Frontal cortex (tissue), 3 donors: ENCODE measurements at regions not wholly inside any gene's neighbourhood (a gene's known extent, or its start where the extent isn't known, plus 50 kb on each side); places are given as distances from the start of the nearest gene placed in this dataset.
A peak's percentile ranks its signal among the peaks of the same experiment; 100 is the strongest.

ENCODE experiments used
- DNase-seq, 2 donors: peaks; one replicate each; pipeline ENCODE4 v3.0.0; 2012; ENCODE audit warnings: low spot score in 2 of 2
- FAIRE-seq: peaks from 2 replicates; lab custom pipeline; 2012; peaks lifted over from hg19 to GRCh38; lab: Jason Lieb, UNC
- donor health status: control.
- donor health status: control.
- donor health status: control.

DNA sequence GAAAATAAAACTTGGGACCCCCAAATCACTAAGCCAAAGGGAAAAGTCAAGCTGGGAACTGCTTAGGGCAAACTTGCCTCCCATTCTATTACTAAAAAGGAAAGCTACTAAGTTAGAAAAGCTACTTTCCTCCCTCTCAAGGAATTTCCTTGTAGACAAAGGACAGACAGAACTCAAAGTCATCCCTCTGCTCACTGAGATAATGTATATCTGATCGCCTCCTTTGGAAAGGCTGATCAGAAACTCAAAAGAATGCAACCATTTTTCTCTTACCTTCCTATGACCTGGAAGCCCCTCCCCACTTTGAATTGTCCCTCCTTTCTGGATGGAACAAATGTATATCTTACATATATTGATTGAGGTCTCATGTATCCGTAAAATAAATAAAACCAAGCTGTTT, 190.5 kb upstream of the DCN start:
- no peak for DNase-seq
- FAIRE-seq, result no peak

DNA sequence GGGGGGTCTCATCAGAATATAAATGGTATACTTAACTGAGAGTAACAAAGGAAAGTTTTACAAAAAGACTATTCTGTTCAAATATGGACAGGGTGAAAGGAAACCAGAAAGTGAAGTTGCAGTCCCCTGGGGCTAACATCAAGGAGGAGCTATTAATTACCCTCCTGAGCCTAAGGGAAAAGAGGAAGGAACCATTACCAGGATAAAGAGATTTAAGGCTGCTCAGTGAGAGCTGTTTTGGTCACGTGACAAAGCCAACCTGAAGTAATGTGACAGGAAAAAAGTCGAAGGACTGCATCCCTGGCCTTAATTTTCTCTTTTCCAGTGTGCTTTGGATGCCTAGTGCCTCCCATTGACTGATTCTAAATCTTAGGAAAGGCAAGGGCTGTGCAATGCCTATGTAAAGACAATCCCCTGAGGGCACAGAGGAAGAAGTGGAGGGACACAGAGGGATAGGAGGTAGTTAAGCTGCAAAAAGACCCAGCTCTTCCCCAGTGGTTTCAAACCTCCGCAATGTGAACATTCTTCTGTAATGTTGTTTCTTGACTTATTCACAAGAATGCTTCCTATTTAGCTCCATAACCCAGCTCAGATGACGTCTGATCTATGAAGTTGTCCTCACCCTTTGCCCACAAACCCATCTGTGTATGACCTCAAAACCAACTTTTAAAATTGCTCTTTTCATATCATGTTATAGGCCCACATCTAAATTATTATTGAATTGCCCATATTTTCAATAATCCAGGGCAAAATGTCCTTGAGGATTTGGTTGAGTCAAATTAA, 187.7 kb upstream of the DCN start:
- DNase-seq, result no peak

DNA sequence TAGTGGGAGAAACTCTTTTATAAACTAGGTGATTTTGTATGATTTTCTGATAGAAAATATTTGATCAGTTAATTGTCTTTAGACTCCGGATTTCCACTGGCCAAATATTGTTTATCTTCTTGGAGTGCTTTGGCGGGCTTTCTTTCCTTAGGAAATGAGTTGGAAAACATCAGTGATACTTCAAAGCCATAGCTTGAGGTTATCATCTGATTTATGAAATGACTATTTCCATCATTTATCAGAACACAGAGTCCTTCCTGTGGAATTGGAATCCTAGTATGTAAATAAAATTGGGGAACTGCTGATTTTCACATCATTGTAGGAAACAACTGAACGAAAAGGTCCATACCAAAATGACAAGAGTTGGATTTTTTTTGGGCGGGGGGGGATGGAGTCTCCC, 186.0 kb upstream of the DCN start:
- FAIRE-seq (no peak), DNase-seq (no peak)

More for the DNA sequence above, 187.7 kb upstream of the DCN start:
- no peak for FAIRE-seq

DNA sequence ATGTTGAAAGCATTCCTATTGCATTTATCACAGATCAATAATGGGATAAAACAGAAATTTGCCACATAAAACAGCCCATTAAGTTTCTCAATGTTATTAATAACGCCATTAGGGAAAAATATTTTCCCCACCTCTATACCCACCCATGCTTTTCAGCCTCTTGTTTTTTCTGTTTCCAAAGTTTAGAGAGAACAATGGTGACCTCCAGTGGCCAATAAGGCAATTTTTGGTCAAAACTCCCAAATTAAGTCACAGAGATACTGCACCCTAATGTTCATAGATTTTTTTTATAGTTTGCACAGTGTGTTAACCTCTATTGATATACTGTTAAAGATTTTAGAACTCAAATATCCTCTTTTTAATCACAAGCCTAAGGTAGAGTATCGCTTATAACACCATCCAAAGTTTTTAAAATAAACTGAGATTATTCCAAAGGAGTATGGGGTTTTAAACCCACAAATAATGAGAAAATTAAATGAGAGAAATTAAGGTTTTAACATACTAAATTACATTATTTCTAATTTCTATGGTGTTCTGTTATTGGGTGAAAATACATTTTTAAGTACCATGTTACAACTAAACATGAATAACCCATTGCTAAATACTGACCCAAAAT, 184.7 kb upstream of the DCN start:
- DNase-seq (no peak), FAIRE-seq (peak; percentile 30)

DNA sequence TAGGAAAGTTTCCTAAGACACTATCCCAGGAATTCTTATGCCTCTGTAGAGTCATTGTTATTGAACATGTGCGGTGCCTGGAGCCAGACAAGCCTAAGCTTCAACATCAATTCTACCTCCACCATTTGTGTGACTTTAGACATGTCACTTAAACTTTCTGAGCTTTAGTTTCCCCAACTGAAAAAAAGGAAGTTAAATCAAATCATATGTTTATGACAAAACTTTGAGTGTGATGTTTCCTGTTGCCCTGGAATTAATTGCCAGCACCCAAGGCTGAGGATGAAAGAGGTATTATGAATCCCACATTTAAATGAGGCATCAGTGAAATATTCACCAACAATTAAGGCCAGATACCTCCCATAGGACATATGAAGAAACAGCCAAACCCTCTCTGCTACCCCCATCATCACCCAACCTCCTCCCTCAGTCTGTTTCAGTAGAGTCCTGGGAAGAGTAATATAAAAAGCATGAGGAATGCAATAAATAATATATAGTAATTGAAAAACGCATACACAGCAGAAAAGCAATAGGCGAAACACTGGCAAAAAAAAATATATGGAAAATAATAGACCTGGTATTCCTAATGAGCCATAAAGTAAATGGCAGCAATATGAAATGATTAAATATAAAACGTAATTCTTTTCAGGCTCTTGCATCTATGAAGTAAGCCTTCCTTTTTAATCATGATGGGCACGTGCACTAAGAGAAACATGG, 182.0 kb upstream of the DCN start:
- DNase-seq (no peak), FAIRE-seq (no peak)

DNA sequence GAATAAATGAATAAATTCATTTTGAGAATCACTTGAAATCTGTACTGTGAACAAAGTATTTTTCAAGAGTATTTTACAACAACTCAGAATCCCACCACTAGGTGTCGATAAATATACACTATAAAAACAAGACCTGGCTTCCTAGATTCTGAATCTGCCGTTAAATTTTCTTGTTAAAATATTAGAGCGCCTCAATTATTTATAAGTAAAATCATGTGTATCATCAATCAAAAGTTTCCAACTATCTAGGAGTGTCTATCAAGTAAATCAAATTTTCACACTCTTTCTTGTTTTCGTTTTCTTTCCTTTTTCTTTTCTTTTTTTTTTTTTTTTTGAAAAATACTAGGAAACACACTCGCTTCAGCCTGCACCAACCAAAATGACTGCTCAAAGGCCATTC, 179.2 kb upstream of the DCN start:
- DNase-seq (no peak), FAIRE-seq (peak; percentile 94)

DNA sequence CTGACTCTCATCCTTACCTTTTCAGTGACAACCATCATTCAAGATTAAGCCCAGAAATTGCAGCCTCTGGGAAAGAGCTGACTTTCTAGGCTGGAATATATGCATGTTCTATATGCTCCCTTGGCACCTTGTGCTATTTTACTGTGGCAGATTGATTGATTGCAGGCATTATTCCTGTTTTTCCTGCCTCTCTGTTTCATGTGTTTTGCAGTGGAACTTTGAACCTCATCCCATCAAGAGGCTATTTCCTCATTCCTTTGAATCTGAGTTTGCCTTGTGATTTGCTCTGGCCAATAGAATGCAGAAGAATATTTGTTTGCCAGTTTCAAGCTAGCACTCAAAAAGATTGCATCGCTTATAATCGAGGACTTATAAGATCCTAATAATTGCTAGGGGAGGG, 174.8 kb upstream of the DCN start:
- FAIRE-seq (no peak), DNase-seq (no peak)

DNA sequence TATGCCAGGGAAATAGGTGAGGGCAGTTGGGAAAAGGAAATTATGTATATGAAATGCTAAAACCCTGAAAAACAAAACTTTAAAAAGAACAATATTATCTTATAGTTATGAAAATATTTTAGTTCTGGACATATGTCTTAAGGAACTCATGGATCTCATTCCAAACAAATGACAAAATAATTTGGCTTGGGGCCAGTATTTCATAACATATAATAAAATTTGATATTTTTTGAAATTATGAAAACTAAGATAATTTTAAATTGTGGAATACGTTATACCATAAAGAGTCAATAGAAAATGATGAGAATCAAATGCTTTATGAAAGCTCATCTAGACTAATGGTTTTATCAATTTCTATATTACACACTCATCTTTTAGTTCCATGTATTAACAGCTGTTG, 173.8 kb upstream of the DCN start:
- FAIRE-seq (no peak), DNase-seq (no peak)

DNA sequence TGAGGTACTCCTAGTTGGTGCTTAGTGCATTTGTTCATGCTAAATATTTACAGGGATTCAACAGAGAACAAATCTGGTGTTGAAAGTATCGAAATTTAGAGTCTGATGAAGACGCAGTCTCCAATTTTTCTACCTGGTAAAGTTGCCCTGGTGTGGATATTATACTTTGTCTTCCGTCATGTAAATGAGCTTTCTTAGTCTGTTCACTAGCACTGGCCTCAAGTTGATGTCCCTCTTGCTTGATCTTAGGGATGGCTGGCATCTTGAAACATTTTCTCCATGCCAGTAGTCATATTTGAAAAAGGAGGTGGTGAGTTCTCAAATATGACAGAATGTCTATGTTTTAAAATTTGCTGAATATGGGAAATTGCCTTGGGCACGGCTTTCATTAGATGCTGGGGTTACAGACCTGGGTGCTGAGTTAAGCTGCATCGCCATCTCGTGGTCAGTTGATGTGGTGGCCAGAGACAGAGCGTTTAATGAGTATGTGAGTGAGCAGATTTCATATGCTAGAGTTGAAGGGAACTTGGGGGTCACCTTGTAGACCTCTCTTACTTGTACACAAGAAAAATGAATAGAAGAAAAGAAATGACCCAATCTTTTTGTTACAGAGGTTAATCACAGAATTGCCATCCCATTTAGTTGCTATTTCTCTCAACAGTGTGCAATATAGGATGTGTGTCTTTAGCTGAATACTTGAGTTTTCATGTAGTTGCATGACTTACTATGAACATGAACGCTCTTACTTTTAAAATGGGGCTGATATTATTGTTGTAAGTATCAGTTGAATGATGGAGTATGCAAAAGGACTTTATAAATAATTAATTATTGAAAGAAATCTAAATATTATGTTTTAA, 172.8 kb upstream of the DCN start:
- FAIRE-seq (peak; percentile 80), DNase-seq (peak; percentile 4 to 14)

DNA sequence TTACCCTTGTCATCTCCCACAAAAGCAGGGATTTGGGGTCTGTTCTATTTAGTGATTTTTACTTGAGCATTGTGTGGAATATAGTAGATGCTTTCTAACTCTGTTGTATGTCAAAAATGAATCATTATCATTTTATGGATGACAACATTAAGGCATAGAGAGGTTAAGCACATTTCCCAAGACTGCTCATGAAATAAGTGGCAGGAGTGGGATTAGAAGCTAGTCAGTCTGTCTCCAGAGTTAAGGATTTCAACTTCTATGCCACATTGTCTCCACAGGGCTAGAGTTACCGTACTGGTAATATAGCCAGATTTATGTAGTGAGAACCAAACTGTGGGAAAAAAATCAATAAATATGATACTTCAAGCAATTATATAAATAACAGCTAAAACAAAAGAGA, 170.6 kb upstream of the DCN start:
- FAIRE-seq (no peak), DNase-seq (no peak)

DNA sequence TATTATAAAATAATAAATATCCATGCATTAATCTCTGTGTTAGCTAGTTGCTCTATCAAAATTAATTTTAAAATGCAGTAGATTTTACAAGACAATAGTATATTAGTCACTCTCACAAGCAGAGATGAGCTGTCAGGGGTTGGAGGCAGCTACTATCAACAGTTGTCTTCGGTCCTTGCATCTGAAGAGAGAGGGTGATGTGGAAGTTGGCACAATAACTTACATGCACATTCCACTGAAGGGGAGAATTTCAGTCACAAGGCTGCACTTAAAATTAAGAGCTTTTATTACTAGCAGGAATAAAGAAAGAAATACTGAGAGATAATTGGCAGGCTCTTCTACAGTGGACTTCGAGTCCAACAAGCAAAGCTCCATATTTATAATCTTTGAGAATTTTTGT, 166.9 kb upstream of the DCN start:
- FAIRE-seq (no peak), DNase-seq (no peak)

DNA sequence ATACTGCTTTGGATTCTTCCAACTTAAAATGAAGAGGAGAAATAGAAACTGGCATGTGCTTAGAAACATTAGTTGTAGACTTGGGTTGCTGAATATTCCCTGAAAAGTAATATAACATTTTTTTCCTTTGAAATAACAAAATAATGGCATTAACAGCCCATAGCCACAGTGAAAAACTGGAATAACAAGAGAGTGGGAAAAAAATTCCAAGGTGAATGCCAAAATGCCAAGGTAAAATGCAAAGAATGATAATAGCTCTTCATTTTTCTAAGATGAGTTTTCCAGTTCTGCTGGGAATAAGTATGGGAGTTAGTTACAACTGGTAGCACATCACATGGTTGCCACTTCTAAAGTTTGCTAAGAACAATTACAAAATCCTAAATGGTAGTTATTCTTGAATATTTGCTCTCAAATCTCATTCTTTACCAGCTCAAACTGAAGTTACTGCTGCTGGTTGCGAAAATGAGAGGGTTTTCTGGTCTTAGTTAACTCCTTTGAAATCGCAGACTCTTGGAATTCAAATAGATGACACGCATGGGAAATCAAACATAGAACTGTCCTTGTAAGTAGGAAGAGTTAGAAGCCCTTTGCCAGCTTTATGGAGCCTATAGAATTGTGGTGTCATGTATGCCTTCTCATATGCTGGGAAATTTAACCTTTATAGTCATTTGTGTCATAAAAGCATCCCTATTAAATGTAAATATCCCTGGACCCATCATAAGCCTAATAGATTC, 165.0 kb upstream of the DCN start:
- FAIRE-seq, result no peak

DNA sequence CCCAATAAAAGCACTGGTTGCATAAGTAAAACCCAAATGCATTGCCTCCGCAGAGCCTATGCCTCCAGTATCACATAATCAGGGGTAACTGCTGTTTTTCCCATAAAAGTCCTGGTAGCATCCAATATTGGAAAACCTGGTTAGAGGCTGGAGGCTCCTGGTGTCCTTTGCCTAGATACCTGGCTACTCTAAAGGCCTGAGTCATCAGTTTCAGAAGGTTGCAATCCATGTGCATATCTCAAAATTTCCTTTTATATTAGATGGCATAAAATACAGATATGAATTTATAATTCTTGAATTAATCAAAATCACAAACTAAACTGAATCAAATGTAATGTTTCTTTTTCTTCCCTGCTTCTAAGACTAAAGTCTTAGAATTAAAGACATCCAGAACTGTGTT, 164.2 kb upstream of the DCN start:
- no peak for FAIRE-seq

More for the DNA sequence above, 165.0 kb upstream of the DCN start:
- no peak for DNase-seq

DNA sequence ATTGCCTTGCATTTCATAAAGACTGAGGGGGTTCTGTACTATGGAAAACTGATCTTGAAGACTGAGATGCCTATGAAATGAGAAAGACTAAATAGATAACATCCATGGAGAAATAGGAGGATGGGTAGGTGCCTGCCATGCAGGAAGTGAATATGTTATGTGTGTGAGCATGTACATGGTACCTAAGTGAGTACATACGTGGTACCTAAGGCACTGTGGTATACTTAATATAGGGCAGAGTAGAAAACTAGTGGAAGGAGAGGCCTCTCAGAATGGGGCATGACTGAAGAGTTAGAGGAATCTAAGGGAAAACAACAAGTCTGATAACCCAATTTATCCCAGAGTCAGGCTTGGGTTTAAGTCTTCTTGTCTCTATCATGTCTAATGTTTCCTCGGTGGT, 161.8 kb upstream of the DCN start:
- FAIRE-seq, result no peak

More for the DNA sequence above, 164.2 kb upstream of the DCN start:
- DNase-seq, result no peak

DNA sequence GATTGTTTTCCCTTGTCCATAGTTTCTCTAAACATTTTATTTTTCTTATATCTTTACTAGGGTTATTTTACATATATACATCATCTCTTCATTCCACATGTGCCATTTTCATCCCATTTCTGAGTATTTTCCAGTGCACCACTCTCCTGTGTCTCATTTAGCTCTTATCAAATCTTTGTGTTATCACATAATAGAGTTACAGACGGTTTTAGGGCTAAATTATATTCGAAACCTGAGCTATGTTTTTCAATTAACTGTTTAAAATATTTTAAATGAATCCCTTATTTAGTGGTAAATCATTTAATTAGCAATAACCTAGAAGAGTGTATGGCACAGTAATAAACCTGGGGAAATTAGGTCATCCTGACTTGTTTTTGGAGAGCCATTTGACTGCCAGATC, 160.4 kb upstream of the DCN start:
- no peak for DNase-seq
- FAIRE-seq, result no peak

More for the DNA sequence above, 161.8 kb upstream of the DCN start:
- DNase-seq, result no peak

DNA sequence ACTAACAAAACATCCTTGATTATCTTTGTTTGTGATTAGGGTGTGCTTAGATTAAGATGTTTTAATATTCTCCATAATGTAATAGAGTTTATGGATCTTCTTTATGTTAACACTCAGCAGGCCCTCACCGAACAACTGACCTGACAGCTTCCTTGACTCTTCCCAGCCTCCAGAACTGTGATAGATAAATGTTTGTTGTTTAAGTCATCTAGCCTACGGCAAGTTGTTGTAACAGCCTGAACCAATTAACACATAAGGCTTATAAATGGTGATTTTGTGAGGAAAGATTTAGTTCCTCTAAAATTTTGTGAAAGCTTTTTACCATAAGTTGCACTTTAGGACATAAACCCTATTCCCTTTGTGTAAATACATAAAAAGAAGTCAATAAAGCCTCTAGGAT, 156.5 kb upstream of the DCN start:
- FAIRE-seq, result no peak
- DNase-seq, result no peak

DNA sequence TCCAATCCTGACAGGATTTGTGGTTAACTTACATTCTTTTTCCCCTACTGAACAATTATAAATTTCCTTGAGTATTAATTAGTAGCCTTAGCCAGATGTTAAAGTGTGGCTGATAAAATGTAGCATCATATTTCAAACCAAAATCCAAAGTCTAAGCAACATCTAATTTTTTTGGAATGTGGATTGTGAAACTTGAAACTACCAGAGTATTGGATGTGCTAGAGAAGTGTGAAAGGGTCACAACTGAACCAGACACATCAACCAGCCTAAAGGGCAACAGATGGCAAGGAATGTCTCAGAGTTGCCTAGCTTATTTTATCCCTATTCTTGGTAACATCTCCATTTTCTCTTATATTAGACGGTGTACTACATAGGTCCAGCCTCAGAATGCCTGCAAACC, 153.1 kb upstream of the DCN start:
- FAIRE-seq (no peak), DNase-seq (no peak)

DNA sequence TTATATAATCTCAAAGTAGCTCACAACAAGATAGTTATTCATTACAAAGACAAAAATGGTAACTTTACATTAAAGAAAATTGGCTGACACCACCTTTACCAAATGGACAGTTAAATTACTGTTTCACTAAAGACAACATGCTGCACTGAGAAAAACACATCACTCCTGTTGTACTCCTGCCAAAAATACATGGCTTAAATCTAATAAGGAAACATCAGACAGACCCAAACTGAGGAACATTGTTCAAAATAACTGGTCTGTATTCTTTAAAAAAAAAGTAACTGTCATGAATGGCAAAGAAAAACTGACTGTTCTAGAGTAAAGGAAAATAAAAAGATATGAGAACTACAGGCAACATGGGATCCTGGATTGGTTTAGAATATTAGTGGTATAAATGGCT, 151.3 kb upstream of the DCN start:
- DNase-seq (no peak), FAIRE-seq (no peak)

DNA sequence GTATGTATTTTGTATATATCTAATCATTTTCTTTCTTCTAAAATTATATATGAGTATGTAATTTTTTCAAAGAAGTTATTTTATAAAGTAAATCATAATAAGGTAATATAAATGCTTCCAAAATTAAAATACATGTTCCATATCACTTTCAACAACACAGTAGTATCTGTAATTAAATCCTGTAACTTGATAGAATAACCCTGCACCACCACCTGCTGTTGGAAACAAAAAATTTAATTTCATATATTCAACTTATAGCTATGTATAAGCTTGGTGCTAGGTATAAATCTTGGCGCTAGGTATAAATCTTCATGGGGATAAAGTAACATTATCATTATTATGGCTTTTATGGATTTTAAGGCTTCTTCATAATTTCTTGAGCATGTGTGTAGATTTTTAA, 149.7 kb upstream of the DCN start:
- FAIRE-seq (no peak), DNase-seq (no peak)

DNA sequence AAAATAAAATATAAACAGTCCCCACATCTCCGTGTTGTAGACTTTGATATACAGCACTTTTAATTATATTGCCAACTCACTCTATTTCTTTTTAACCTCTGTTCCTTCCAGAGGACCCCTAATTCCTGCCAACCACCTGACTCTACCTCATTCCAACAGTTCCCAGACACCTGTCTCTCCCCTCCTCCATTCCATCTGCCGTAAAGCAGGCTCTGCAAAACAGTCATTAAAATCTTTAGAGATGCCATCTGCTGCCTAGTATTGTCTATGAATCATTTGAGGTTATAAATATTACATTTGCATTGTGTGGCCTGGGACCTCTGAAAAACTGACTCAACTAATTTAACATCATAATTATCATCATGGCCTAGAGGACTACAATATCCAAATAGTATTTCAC, 148.8 kb upstream of the DCN start:
- DNase-seq (no peak), FAIRE-seq (no peak)
